ENCODE measurements at regions not wholly inside any gene's neighbourhood (a gene's known extent, or its start where the extent isn't known, plus 50 kb on each side); places are given as distances from the start of the nearest gene placed in this dataset.

- TF ChIP-seq CTCF (IDR thresholded peaks at IDR 0.05) (no peak), EP300 (IDR thresholded peaks at IDR 0.05) (no peak), POLR2A (IDR thresholded peaks at IDR 0.05) (no peak)
- WGBS, 2 donors: 66 to 73% methylated on average over 4 of the region's 4 CpGs
- Histone ChIP-seq H3K9me3 (peaks cover 0 to 3% (median 0%) of the 10 kb centered on the region in 4 donors), H3K27me3 (no peaks in the 10 kb centered on the region), H3K4me1 (no peaks in the 10 kb centered on the region), H3K27ac (no peak overlapping the region), H3K4me3 (no peak overlapping the region), H3K36me3 (no peaks in the 10 kb centered on the region)
- DNase-seq (ENCODE audit: low spot score in 2 of 2): no peak
Observed at GRCh38 chr13:73879346-73880015, 254.7 kb downstream of the KLF12 start.

GRCh38 chr13:73877399-73877798, 256.8 kb downstream of the KLF12 start:
- Histone ChIP-seq H3K4me3 (no peak overlapping the region), H3K36me3 (no peaks in the 10 kb centered on the region), H3K27me3 (no peaks in the 10 kb centered on the region), H3K4me1 (peaks cover 0 to 3% (median 0%) of the 10 kb centered on the region in 4 donors), H3K27ac (no peak overlapping the region), H3K9me3 (peaks cover 0 to 3% (median 0%) of the 10 kb centered on the region in 4 donors)
- no peak for DNase-seq (ENCODE audit: low spot score in 2 of 2)
- TF ChIP-seq EP300 (IDR thresholded peaks at IDR 0.05) (no peak), POLR2A (IDR thresholded peaks at IDR 0.05) (no peak), CTCF (IDR thresholded peaks at IDR 0.05) (no peak)

- peaks cover 0 to 3% (median 0%) of the 10 kb centered on the region in 4 donors for H3K4me1 ChIP-seq
- H3K27ac ChIP-seq: no peak overlapping the region
- no peak overlapping the region for H3K4me3 ChIP-seq
- no peaks in the 10 kb centered on the region for H3K27me3 ChIP-seq
- TF ChIP-seq POLR2A (IDR thresholded peaks at IDR 0.05) (no peak), EP300 (IDR thresholded peaks at IDR 0.05) (no peak), CTCF (IDR thresholded peaks at IDR 0.05) (no peak)
- no peaks in the 10 kb centered on the region for H3K36me3 ChIP-seq
- peaks cover 0 to 3% (median 0%) of the 10 kb centered on the region in 4 donors for H3K9me3 ChIP-seq
- DNase-seq (ENCODE audit: low spot score in 2 of 2): no peak
- WGBS, 2 donors: 59% methylated on average over 1 of the region's 1 CpG
Observed at GRCh38 chr13:73876323-73876722, 257.9 kb downstream of the KLF12 start.

GRCh38 chr13:73873940-73874830, 260.0 kb downstream of the KLF12 start:
- 47 to 50% methylated on average over 5 of the region's 5 CpGs for WGBS, 2 donors

GRCh38 chr13:73872397-73872796, 261.8 kb downstream of the KLF12 start:
- no peaks in the 10 kb centered on the region for H3K36me3 ChIP-seq
- no peaks in the 10 kb centered on the region for H3K9me3 ChIP-seq
- H3K4me1 ChIP-seq: peaks cover 0 to 6% (median 0%) of the 10 kb centered on the region in 4 donors
- H3K27ac ChIP-seq: no peak overlapping the region
- no peak overlapping the region for H3K4me3 ChIP-seq
- DNase-seq (ENCODE audit: low spot score in 2 of 2): no peak
- 93 to 98% methylated on average over 3 of the region's 3 CpGs for WGBS, 2 donors
- no peak for TF ChIP-seq CTCF (IDR thresholded peaks at IDR 0.05)
- TF ChIP-seq POLR2A (IDR thresholded peaks at IDR 0.05): no peak
- TF ChIP-seq EP300 (IDR thresholded peaks at IDR 0.05): no peak
- H3K27me3 ChIP-seq: no peaks in the 10 kb centered on the region

More at GRCh38 chr13:73873940-73874830, 260.0 kb downstream of the KLF12 start:
- Histone ChIP-seq H3K36me3 (no peaks in the 10 kb centered on the region), H3K9me3 (peaks cover 0 to 3% (median 0%) of the 10 kb centered on the region in 4 donors), H3K4me3 (no peak overlapping the region), H3K27me3 (no peaks in the 10 kb centered on the region), H3K27ac (no peak overlapping the region), H3K4me1 (peaks cover 0 to 6% (median 0%) of the 10 kb centered on the region in 4 donors)
- no peak for DNase-seq (ENCODE audit: low spot score in 2 of 2)
- TF ChIP-seq EP300 (IDR thresholded peaks at IDR 0.05): no peak
